ENCODE measurements at regions not wholly inside any gene's neighbourhood (a gene's known extent, or its start where the extent isn't known, plus 50 kb on each side); places are given as distances from the start of the nearest gene placed in this dataset.

DNA sequence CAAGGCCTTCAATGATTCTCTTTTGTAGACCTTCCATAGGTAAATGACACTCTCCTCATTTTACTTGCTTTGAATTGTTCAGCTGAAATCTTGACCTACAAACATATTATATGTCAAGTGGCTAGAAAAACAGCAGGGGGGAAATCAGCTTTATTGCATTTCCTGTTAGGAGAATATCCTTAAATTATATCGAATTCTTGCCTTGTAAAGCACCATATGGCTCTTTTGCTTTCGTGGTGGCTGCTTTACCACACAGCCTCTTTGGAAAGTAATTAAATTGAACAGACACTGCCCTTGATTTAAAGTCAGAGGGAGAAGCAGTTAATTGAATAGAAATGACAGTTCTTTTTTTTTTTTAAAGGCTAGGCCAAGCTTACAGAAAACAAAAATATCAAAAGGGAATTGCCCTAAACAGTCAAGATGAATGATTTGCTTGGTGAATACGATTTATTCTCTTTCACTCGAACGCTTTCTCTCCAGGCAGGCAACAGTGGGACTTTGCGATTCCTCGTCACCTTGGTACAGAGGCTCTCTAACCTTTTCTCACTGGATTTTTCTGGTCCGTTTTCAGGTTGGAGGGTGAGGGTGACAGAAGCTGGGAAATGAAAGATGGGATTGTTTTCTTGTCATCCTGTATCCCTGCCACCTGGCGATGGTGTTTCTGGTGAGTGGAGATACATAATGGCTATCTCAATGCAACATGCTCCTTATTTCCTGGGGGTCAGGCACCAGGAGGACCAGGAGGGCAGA, 126.0 kb downstream of the GATA3 start:
- POLR2A ChIA-PET, result interaction anchor here (0.6 kb wide), 1 partner anchor 120 kb away, joined by 3 read pairs; no protein-coding TSS in a partner anchor
- peaks cover 3% of the 10 kb centered on the region for H3K27me3 Mint-ChIP-seq
- H3K36me3 Mint-ChIP-seq, result no peaks in the 10 kb centered on the region
- H3K4me1 Mint-ChIP-seq, result peaks cover 13% of the 10 kb centered on the region
- H3K4me3 Mint-ChIP-seq, result no peak overlapping the region
- H3K9me3 Mint-ChIP-seq, result peaks cover 3% of the 10 kb centered on the region
- ATAC-seq (ENCODE audit: low read depth) (no peak), DNase-seq (no peak)
- no peak overlapping the region for H3K27ac Mint-ChIP-seq

DNA sequence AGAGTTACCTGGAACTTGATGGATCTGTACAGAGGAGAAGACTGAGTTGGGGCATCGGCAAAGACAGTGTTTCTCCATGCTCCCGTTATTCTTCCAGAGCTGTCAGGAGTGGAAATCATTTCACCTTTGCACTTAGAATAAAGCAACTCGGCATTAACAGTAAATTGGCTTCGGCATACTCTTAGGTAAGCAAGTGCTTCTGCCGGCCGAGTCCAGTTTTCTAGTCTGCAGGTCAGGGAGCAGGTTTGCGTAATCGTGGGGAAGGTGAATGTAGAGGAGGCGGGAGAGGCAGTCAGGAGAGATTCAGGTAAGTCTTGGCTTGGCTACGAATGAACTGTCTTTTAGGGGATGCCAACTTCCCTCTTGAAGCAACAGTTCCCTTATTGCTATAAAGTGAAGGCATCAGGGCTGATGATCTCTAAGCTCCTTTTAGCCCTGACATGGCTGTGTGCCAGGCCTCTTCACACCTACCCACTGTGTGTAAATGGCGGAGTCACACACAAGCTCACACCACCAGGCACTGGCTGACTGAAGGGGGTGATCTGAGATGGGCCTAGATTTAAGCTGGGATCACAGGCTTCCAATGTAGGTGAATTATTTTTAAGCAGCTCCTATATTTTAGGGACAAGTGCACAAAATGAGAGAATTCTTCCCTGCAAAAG, 127.1 kb downstream of the GATA3 start:
- Mint-ChIP-seq H3K27ac (no peak overlapping the region), H3K36me3 (no peaks in the 10 kb centered on the region), H3K4me3 (no peak overlapping the region), H3K4me1 (peaks cover 13% of the 10 kb centered on the region), H3K9me3 (peaks cover 3% of the 10 kb centered on the region), H3K27me3 (peaks cover 3% of the 10 kb centered on the region)
- DNase-seq (no peak), ATAC-seq (ENCODE audit: low read depth) (no peak)
- POLR2A ChIA-PET, result interaction anchor here (0.6 kb wide), 1 partner anchor 121 kb away, joined by 3 read pairs; no protein-coding TSS in a partner anchor

- no peak overlapping the region for H3K27ac Mint-ChIP-seq
- POLR2A ChIA-PET, result no interaction called here
- no peaks in the 10 kb centered on the region for H3K36me3 Mint-ChIP-seq
- no peak for DNase-seq
- peaks cover 3% of the 10 kb centered on the region for H3K9me3 Mint-ChIP-seq
- H3K27me3 Mint-ChIP-seq, result peaks cover under 1% of the 10 kb centered on the region
- no peak overlapping the region for H3K4me3 Mint-ChIP-seq
- peaks cover 13% of the 10 kb centered on the region for H3K4me1 Mint-ChIP-seq
- ATAC-seq (ENCODE audit: low read depth), result no peak
These were observed 128.3 kb downstream of the GATA3 start for GRCh38 chr10:8182806-8183205.

DNA sequence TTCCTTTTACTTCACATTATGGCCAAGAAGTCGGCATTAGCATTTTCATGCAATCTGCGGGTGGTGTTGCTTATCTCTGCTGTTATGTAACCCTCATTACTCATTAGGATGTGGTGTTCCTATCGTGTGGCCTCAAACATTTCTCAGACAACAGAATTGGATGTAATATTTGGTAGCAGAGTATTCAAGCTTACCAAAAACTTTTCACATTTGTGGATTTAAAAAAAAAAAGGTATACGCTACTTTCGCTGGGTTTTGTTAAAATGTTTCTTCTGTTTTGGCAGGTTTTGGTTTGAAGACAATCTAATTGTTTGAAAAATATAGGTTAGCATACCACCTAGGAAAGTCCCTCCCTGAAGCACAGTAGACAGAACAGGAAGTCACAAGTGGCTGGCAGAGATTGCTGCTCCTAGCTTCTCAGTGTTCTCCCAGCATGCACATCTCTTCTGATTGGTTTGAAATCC, 128.8 kb downstream of the GATA3 start:
- H3K36me3 Mint-ChIP-seq, result no peaks in the 10 kb centered on the region
- no peak overlapping the region for H3K27ac Mint-ChIP-seq
- ATAC-seq (ENCODE audit: low read depth) (peak; percentile 70), DNase-seq (no peak)
- POLR2A ChIA-PET, result no interaction called here
- peaks cover 3% of the 10 kb centered on the region for H3K9me3 Mint-ChIP-seq
- H3K4me3 Mint-ChIP-seq, result no peak overlapping the region
- H3K4me1 Mint-ChIP-seq, result peaks cover 14% of the 10 kb centered on the region
- no peaks in the 10 kb centered on the region for H3K27me3 Mint-ChIP-seq

DNA sequence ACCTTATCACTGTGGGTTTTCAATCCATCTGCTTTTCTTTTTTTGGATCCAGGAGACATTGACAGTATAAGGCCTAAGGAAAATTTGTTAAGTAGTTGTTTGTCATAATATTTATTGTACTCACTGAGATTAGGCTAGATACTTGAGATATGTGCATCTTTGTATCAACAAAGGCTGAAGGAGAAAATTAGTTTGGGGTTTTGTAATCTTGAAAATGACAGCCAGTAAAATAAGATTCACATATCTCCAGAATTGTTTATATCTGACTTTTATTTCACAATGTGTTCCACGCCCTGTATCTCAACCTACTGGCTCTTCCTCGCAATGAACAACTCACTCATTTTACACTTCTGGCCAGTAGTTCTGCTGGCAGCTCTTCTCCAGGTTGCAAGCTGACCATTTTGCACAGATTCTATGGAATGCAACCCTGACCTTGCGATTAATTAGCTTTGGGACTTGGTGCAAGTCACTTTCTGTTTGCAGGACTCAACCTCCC, 132.7 kb downstream of the GATA3 start:
- no peak for ATAC-seq (ENCODE audit: low read depth)
- DNase-seq, result no peak
- Mint-ChIP-seq H3K27me3 (peaks cover 8% of the 10 kb centered on the region), H3K36me3 (no peaks in the 10 kb centered on the region), H3K4me3 (no peak overlapping the region), H3K27ac (no peak overlapping the region), H3K4me1 (peaks cover 21% of the 10 kb centered on the region), H3K9me3 (peaks cover 5% of the 10 kb centered on the region)
- POLR2A ChIA-PET, result no interaction called here

DNA sequence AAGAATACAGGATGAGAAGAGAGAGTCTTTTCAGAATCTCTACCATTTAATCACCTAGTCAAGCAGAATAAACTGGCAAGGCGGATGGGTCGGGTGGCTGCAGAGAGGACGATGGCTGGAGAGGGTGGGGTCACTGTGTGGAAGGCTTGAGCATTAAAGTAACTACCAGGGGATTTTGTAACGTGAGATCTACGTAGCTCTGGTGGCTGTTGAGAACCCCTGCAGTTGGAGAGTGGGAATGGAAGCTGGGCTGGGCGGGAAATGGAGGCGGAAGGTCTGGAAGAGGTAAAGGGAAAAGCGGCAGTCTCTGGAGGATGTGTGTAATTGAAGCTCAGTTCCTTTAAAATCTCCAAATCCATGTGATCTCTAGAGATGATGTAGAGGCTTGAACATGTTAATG, 135.0 kb downstream of the GATA3 start:
- peaks cover 8% of the 10 kb centered on the region for H3K27me3 Mint-ChIP-seq
- H3K4me1 Mint-ChIP-seq, result peaks cover 8% of the 10 kb centered on the region
- POLR2A ChIA-PET, result interaction anchor here (1.1 kb wide), 1 partner anchor 52 kb away, joined by 3 read pairs; no protein-coding TSS in a partner anchor
- no peak overlapping the region for H3K27ac Mint-ChIP-seq
- ATAC-seq (ENCODE audit: low read depth), result no peak
- DNase-seq, result no peak
- H3K36me3 Mint-ChIP-seq, result no peaks in the 10 kb centered on the region
- H3K9me3 Mint-ChIP-seq, result peaks cover 5% of the 10 kb centered on the region
- H3K4me3 Mint-ChIP-seq, result peak overlapping the region; percentile 37

DNA sequence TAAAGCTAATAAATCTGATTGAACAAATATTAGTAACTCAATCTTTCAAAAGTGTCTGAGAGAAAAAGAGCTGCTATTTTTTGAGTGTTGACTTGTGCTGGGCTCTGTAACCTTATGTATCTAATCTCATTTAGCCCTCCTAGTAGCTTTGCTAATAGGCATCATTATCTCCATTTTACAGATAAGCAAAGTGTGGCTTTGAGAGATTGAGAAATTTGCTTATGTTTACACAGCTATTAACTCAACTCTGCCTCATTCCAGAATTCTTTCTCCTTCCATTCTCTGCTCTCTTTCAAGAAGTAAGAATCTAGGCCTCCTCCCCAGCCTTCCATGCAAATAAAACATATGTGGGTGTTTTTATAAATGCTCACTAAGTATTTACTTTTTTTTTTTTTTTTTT, 137.8 kb downstream of the GATA3 start:
- Mint-ChIP-seq H3K9me3 (peaks cover 5% of the 10 kb centered on the region), H3K27ac (no peak overlapping the region), H3K36me3 (no peaks in the 10 kb centered on the region), H3K27me3 (peaks cover 8% of the 10 kb centered on the region), H3K4me1 (peaks cover 8% of the 10 kb centered on the region), H3K4me3 (no peak overlapping the region)
- DNase-seq, result no peak
- ATAC-seq (ENCODE audit: low read depth), result no peak
- POLR2A ChIA-PET, result no interaction called here

- Mint-ChIP-seq H3K27me3 (peaks cover 8% of the 10 kb centered on the region), H3K9me3 (peaks cover 5% of the 10 kb centered on the region), H3K4me1 (peaks cover 6% of the 10 kb centered on the region), H3K36me3 (no peaks in the 10 kb centered on the region), H3K27ac (no peak overlapping the region), H3K4me3 (no peak overlapping the region)
- DNase-seq (no peak), ATAC-seq (ENCODE audit: low read depth) (no peak)
- POLR2A ChIA-PET, result no interaction called here
These were observed 139.1 kb downstream of the GATA3 start for GRCh38 chr10:8193546-8193945.

DNA sequence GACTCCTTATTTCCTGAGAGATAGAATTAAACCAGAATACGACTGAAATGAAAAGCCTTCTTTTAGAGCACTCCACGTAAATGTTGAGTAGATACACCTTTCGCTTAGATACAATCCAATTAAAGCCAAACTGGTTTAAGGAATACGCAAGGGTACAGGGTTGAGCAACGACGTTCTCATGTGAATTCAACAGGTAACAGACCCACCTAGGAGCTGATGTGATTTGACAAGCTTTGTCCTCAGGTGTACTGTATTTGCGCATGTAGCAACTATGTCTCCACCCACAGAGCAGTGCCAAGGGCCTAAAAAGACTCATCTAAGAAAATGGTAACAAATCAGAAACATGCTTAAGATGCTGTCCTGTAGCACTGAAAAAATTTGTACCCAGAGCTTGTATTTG, 139.6 kb downstream of the GATA3 start:
- peaks cover 3% of the 10 kb centered on the region for H3K9me3 Mint-ChIP-seq
- no peak for ATAC-seq (ENCODE audit: low read depth)
- H3K4me1 Mint-ChIP-seq, result peaks cover 4% of the 10 kb centered on the region
- no peak overlapping the region for H3K27ac Mint-ChIP-seq
- no peak overlapping the region for H3K4me3 Mint-ChIP-seq
- H3K36me3 Mint-ChIP-seq, result no peaks in the 10 kb centered on the region
- POLR2A ChIA-PET, result no interaction called here
- DNase-seq, result no peak
- peaks cover 8% of the 10 kb centered on the region for H3K27me3 Mint-ChIP-seq

GRCh38 chr10:8206882-8207281, 152.4 kb downstream of the GATA3 start:
- ATAC-seq (ENCODE audit: low read depth) (no peak), DNase-seq (no peak)
- H3K27ac Mint-ChIP-seq, result no peak overlapping the region
- POLR2A ChIA-PET, result no interaction called here
- no peak overlapping the region for H3K4me3 Mint-ChIP-seq
- H3K36me3 Mint-ChIP-seq, result peaks cover 2% of the 10 kb centered on the region
- H3K4me1 Mint-ChIP-seq, result no peaks in the 10 kb centered on the region
- peaks cover 3% of the 10 kb centered on the region for H3K27me3 Mint-ChIP-seq
- peaks cover 4% of the 10 kb centered on the region for H3K9me3 Mint-ChIP-seq

- Mint-ChIP-seq H3K36me3 (peaks cover 17% of the 10 kb centered on the region), H3K27me3 (no peaks in the 10 kb centered on the region), H3K4me1 (peaks cover 17% of the 10 kb centered on the region), H3K9me3 (peaks cover 8% of the 10 kb centered on the region), H3K4me3 (no peak overlapping the region), H3K27ac (no peak overlapping the region)
- ATAC-seq (ENCODE audit: low read depth), result no peak
- POLR2A ChIA-PET, result interaction anchor here (0.6 to 1.0 kb wide), 2 partner anchors 12 to 490 kb away, joined by 3 read pairs; no protein-coding TSS in a partner anchor
- no peak for DNase-seq
These were observed 157.1 kb downstream of the GATA3 start for GRCh38 chr10:8211631-8212030.

GRCh38 chr10:8213735-8214134, 159.2 kb downstream of the GATA3 start:
- Mint-ChIP-seq H3K9me3 (peaks cover 8% of the 10 kb centered on the region), H3K4me1 (peaks cover 29% of the 10 kb centered on the region), H3K27ac (no peak overlapping the region), H3K36me3 (peaks cover 20% of the 10 kb centered on the region), H3K4me3 (no peak overlapping the region), H3K27me3 (no peaks in the 10 kb centered on the region)
- DNase-seq (no peak), ATAC-seq (ENCODE audit: low read depth) (no peak)
- POLR2A ChIA-PET, result interaction anchor here (0.7 to 1.4 kb wide), 3 partner anchors 18 to 154 kb away, joined by 3 to 4 read pairs (median 3); no protein-coding TSS in a partner anchor

- H3K9me3 Mint-ChIP-seq, result peaks cover 10% of the 10 kb centered on the region
- ATAC-seq (ENCODE audit: low read depth), result no peak
- H3K27me3 Mint-ChIP-seq, result no peaks in the 10 kb centered on the region
- H3K36me3 Mint-ChIP-seq, result peaks cover 22% of the 10 kb centered on the region
- POLR2A ChIA-PET, result no interaction called here
- no peak for DNase-seq
- no peak overlapping the region for H3K4me3 Mint-ChIP-seq
- no peak overlapping the region for H3K27ac Mint-ChIP-seq
- peaks cover 29% of the 10 kb centered on the region for H3K4me1 Mint-ChIP-seq
These were observed 160.1 kb downstream of the GATA3 start for GRCh38 chr10:8214587-8214986.

All from activated naive CD8-positive, alpha-beta T cell treated with anti-CD3 and anti-CD28 coated beads, Interleukin-2, amount 10 ng/mL, durations not matched to agents 7 days and 5 days (primary cell).